ENCODE measurements at regions not wholly inside any gene's neighbourhood (a gene's known extent, or its start where the extent isn't known, plus 50 kb on each side); places are given as distances from the start of the nearest gene placed in this dataset.

DNA sequence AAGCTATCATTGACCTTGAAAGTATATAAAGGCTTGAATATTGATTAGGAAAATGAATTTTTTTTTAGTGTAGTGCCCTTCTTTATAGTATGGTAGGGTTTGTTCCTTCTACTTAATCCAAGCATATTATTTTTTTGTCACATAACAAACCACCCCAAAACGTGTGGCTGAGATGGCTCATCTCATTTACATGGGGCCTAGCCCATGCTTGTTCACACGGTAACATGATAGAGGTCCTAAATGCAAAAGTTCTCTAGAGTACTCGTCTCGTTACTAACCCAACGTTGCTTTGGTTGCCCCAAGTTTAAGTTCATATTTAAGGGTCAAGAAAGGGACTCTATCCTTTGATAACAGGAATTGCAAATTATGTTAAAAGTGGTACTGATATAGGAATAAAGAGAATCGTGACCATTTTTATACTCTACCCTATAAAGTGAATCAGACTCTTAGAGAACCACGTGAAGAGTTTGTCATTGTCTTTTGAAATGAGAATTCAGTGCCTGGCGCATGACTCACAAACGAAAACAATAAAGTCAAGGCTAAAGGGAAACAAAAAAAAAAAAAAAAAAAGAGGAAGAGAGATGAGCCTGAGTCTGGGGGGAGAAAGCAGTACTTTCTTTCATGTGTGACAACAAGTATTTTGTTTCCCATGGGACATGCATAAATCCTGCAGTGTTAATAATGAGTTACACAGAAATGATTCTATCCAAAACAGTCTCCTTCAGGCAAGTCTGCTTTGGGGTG is 402.8 kb upstream of the NWD2 start:
- no peaks in the 10 kb centered on the region for H3K4me1 ChIP-seq (ENCODE audit: control insufficient read depth in 3 of 3, insufficient read depth in 2 of 3, low read depth in 1 of 3, low read length in 2 of 3)
- H3K9me3 ChIP-seq (ENCODE audit: control insufficient read depth in 2 of 2, insufficient read depth in 1 of 2, low read depth in 1 of 2, low read length in 1 of 2) = no peaks in the 10 kb centered on the region
- H3K27me3 ChIP-seq (ENCODE audit: control insufficient read depth in 3 of 3, insufficient read depth in 3 of 3, low read length in 3 of 3) = no peaks in the 10 kb centered on the region
- no peaks in the 10 kb centered on the region for H3K36me3 ChIP-seq (ENCODE audit: control insufficient read depth in 3 of 3, insufficient read depth in 2 of 3, low read depth in 1 of 3, low read length in 3 of 3)
- DNase-seq = no peak
- no peak for FAIRE-seq
- 73 to 80% (median 79%) methylated on average over 9 of the region's 9 CpGs for WGBS, 3 donors
- no peak overlapping the region for H3K4me3 ChIP-seq (ENCODE audit: low read depth in 1 of 3, low read length in 3 of 3)
- H3K27ac ChIP-seq (ENCODE audit: low read depth in 1 of 3, low read length in 2 of 3) = no peak overlapping the region

DNA sequence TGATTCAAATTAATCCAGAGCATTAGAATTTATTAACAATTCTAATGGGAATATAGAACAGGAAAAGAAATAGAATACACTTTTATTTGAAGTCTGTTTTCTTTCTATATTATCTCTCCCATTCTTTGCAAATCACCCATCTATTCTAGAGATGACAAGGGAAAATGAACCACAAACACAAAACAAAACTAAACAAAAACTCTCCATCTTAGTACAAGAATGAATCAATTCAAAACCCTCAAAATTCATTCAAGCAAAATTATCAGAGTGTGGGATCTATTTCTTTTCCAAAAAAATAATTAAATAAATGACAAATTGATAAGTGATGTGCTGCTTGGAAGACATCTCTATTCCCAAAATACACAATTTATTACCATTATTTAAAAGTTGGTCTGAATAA is 400.1 kb upstream of the NWD2 start:
- no peak overlapping the region for H3K4me3 ChIP-seq (ENCODE audit: low read depth in 1 of 3, low read length in 3 of 3)
- no peaks in the 10 kb centered on the region for H3K9me3 ChIP-seq (ENCODE audit: control insufficient read depth in 2 of 2, insufficient read depth in 1 of 2, low read depth in 1 of 2, low read length in 1 of 2)
- FAIRE-seq (no peak), DNase-seq (no peak)
- no peaks in the 10 kb centered on the region for H3K36me3 ChIP-seq (ENCODE audit: control insufficient read depth in 3 of 3, insufficient read depth in 2 of 3, low read depth in 1 of 3, low read length in 3 of 3)
- no peaks in the 10 kb centered on the region for H3K4me1 ChIP-seq (ENCODE audit: control insufficient read depth in 3 of 3, insufficient read depth in 2 of 3, low read depth in 1 of 3, low read length in 2 of 3)
- no peaks in the 10 kb centered on the region for H3K27me3 ChIP-seq (ENCODE audit: control insufficient read depth in 3 of 3, insufficient read depth in 3 of 3, low read length in 3 of 3)
- no peak overlapping the region for H3K27ac ChIP-seq (ENCODE audit: low read depth in 1 of 3, low read length in 2 of 3)

DNA sequence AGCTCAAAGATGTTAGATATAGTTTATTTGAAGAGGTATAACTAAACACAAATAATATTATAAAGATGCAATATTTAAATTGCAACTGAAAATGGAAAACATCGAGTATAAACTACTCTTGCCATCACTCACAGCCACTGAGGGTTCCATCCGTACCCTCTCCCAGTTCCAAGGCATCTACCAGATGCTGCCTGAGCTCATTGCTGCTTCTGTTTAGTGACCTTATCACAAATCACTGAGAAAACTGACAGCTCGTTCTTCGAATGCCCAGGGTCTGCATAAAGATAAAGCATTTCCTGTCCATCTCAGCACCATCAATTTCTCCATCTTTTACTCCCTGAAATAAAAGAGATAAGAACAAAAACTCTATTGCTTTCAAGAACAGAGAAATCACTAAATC is 391.7 kb upstream of the NWD2 start:
- Histone ChIP-seq H3K9me3 (ENCODE audit: control insufficient read depth in 2 of 2, insufficient read depth in 1 of 2, low read depth in 1 of 2, low read length in 1 of 2) (no peaks in the 10 kb centered on the region), H3K36me3 (ENCODE audit: control insufficient read depth in 3 of 3, insufficient read depth in 2 of 3, low read depth in 1 of 3, low read length in 3 of 3) (no peaks in the 10 kb centered on the region), H3K4me1 (ENCODE audit: control insufficient read depth in 3 of 3, insufficient read depth in 2 of 3, low read depth in 1 of 3, low read length in 2 of 3) (no peaks in the 10 kb centered on the region), H3K4me3 (ENCODE audit: low read depth in 1 of 3, low read length in 3 of 3) (no peak overlapping the region), H3K27ac (ENCODE audit: low read depth in 1 of 3, low read length in 2 of 3) (no peak overlapping the region), H3K27me3 (ENCODE audit: control insufficient read depth in 3 of 3, insufficient read depth in 3 of 3, low read length in 3 of 3) (no peaks in the 10 kb centered on the region)
- FAIRE-seq = no peak
- 43 to 46% (median 44%) methylated on average over 4 of the region's 4 CpGs for WGBS, 3 donors
- DNase-seq = no peak

DNA sequence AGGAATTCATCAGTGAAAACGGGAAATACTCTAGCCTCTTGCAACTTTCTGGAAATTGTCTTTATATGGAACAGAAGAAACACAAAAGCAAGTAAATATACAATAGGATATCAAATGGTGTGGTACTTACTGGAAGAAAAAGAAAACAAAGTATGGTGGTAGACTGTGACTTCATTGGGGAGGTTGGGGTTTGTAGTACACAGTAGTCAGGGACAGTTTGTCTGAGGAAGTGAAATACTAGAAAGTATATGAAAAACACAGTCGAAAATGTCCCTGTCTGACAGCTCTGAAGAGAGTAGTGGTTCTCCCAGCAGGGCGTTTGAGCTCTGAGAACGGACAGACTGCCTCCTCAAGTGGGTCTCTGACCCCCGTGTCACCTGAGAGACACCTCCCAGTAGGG is 390.0 kb upstream of the NWD2 start:
- WGBS, 3 donors = 53 to 67% (median 62%) methylated on average over 5 of the region's 5 CpGs
- no peak for FAIRE-seq

DNA sequence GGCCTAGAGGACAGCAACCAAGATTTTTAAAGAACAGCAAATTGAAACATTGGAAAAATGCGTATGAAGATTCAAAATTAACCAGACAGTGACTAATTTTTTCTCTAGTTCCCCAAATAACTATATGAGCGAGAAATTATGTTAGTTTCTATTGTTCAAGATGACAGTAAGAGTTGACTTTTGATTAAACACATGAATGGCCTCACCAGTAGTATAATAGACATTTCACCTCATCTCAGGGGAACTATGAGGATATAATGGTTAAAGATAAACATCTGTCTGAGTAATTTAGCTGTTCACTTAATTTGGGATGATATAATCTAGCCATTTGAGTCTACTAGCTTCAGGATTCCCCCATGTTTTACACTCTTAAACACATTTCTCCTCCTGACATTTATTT is 380.9 kb upstream of the NWD2 start:
- FAIRE-seq = no peak
- WGBS, 3 donors = 69 to 83% (median 81%) methylated on average over 2 of the region's 2 CpGs
- Histone ChIP-seq H3K27ac (ENCODE audit: low read depth in 1 of 3, low read length in 2 of 3) (no peak overlapping the region), H3K4me1 (ENCODE audit: control insufficient read depth in 3 of 3, insufficient read depth in 2 of 3, low read depth in 1 of 3, low read length in 2 of 3) (no peaks in the 10 kb centered on the region), H3K9me3 (ENCODE audit: control insufficient read depth in 2 of 2, insufficient read depth in 1 of 2, low read depth in 1 of 2, low read length in 1 of 2) (no peaks in the 10 kb centered on the region), H3K4me3 (ENCODE audit: low read depth in 1 of 3, low read length in 3 of 3) (no peak overlapping the region), H3K27me3 (ENCODE audit: control insufficient read depth in 3 of 3, insufficient read depth in 3 of 3, low read length in 3 of 3) (no peaks in the 10 kb centered on the region), H3K36me3 (ENCODE audit: control insufficient read depth in 3 of 3, insufficient read depth in 2 of 3, low read depth in 1 of 3, low read length in 3 of 3) (no peaks in the 10 kb centered on the region)
- DNase-seq = no peak

More for the DNA sequence above, 390.0 kb upstream of the NWD2 start:
- no peaks in the 10 kb centered on the region for H3K27me3 ChIP-seq (ENCODE audit: control insufficient read depth in 3 of 3, insufficient read depth in 3 of 3, low read length in 3 of 3)
- H3K36me3 ChIP-seq (ENCODE audit: control insufficient read depth in 3 of 3, insufficient read depth in 2 of 3, low read depth in 1 of 3, low read length in 3 of 3) = no peaks in the 10 kb centered on the region
- no peaks in the 10 kb centered on the region for H3K4me1 ChIP-seq (ENCODE audit: control insufficient read depth in 3 of 3, insufficient read depth in 2 of 3, low read depth in 1 of 3, low read length in 2 of 3)
- no peaks in the 10 kb centered on the region for H3K9me3 ChIP-seq (ENCODE audit: control insufficient read depth in 2 of 2, insufficient read depth in 1 of 2, low read depth in 1 of 2, low read length in 1 of 2)
- no peak for DNase-seq
- no peak overlapping the region for H3K4me3 ChIP-seq (ENCODE audit: low read depth in 1 of 3, low read length in 3 of 3)
- H3K27ac ChIP-seq (ENCODE audit: low read depth in 1 of 3, low read length in 2 of 3) = no peak overlapping the region

DNA sequence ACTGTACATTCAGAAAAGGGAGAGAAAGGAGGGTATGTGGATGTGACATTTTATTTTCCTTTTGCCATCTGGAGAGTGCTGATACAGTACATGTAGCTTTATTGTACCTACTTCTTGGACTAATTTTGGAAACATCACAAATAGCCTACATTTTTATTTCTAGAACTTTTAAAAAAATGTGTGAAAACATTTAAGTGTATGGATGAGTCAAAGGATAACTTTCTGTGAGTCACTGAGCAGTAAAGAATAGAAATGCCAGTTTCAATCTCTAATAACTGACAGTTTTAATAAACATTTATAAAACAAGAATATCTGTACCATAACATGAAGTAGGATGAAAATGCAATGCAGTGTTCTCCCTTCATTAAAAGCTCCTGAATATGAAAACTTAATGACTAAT is 374.4 kb upstream of the NWD2 start:
- no peaks in the 10 kb centered on the region for H3K4me1 ChIP-seq (ENCODE audit: control insufficient read depth in 3 of 3, insufficient read depth in 2 of 3, low read depth in 1 of 3, low read length in 2 of 3)
- no peak overlapping the region for H3K4me3 ChIP-seq (ENCODE audit: low read depth in 1 of 3, low read length in 3 of 3)
- no peak for FAIRE-seq
- H3K27me3 ChIP-seq (ENCODE audit: control insufficient read depth in 3 of 3, insufficient read depth in 3 of 3, low read length in 3 of 3) = no peaks in the 10 kb centered on the region
- H3K9me3 ChIP-seq (ENCODE audit: control insufficient read depth in 2 of 2, insufficient read depth in 1 of 2, low read depth in 1 of 2, low read length in 1 of 2) = no peaks in the 10 kb centered on the region
- no peak overlapping the region for H3K27ac ChIP-seq (ENCODE audit: low read depth in 1 of 3, low read length in 2 of 3)
- no peaks in the 10 kb centered on the region for H3K36me3 ChIP-seq (ENCODE audit: control insufficient read depth in 3 of 3, insufficient read depth in 2 of 3, low read depth in 1 of 3, low read length in 3 of 3)
- no peak for DNase-seq

DNA sequence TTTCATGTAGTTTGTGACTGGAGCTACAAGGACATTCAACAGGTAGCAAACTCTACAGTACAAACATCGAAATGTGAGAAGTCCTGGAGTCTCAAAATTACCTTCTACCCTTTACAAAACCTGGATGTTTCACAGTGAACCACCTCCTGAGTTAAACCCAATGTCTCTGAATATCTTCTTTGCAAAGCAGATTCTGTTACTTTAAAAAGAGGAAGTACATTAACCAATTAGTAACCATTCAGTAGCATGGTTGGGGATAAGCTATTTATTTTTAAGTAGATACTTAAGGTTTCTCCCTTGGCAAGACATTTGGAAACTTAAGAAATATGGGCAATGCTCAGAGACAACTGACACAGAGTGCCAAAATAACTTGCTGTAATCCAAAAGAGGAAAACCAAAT is 371.9 kb upstream of the NWD2 start:
- no peak overlapping the region for H3K4me3 ChIP-seq (ENCODE audit: low read depth in 1 of 3, low read length in 3 of 3)
- no peaks in the 10 kb centered on the region for H3K9me3 ChIP-seq (ENCODE audit: control insufficient read depth in 2 of 2, insufficient read depth in 1 of 2, low read depth in 1 of 2, low read length in 1 of 2)
- FAIRE-seq (no peak), DNase-seq (no peak)
- no peak overlapping the region for H3K27ac ChIP-seq (ENCODE audit: low read depth in 1 of 3, low read length in 2 of 3)
- no peaks in the 10 kb centered on the region for H3K36me3 ChIP-seq (ENCODE audit: control insufficient read depth in 3 of 3, insufficient read depth in 2 of 3, low read depth in 1 of 3, low read length in 3 of 3)
- no peaks in the 10 kb centered on the region for H3K27me3 ChIP-seq (ENCODE audit: control insufficient read depth in 3 of 3, insufficient read depth in 3 of 3, low read length in 3 of 3)
- H3K4me1 ChIP-seq (ENCODE audit: control insufficient read depth in 3 of 3, insufficient read depth in 2 of 3, low read depth in 1 of 3, low read length in 2 of 3) = no peaks in the 10 kb centered on the region
- WGBS, 3 donors = 61 to 83% (median 69%) methylated on average over 1 of the region's 1 CpG

DNA sequence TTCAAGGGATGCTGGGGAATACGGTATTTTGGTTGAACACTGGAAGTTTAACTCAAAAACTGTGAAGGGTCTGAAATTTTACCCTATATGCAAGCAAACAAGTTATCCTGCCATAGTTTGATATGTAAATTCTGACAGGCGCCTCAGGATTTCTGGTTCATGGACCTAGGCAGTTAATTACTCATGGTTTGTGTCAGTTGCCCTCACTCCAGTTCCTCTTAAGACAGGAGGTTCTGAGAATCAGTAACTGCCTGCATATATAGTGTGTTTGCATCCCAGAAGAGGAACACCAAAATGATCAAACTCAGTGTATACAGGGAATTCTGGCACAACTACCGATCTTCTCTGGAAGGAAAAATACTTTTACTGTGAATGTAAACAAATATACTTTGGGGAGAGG is 360.4 kb upstream of the NWD2 start:
- FAIRE-seq (no peak), DNase-seq (no peak)
- Histone ChIP-seq H3K9me3 (ENCODE audit: control insufficient read depth in 2 of 2, insufficient read depth in 1 of 2, low read depth in 1 of 2, low read length in 1 of 2) (no peaks in the 10 kb centered on the region), H3K27ac (ENCODE audit: low read depth in 1 of 3, low read length in 2 of 3) (no peak overlapping the region), H3K4me1 (ENCODE audit: control insufficient read depth in 3 of 3, insufficient read depth in 2 of 3, low read depth in 1 of 3, low read length in 2 of 3) (no peaks in the 10 kb centered on the region), H3K4me3 (ENCODE audit: low read depth in 1 of 3, low read length in 3 of 3) (no peak overlapping the region), H3K36me3 (ENCODE audit: control insufficient read depth in 3 of 3, insufficient read depth in 2 of 3, low read depth in 1 of 3, low read length in 3 of 3) (no peaks in the 10 kb centered on the region), H3K27me3 (ENCODE audit: control insufficient read depth in 3 of 3, insufficient read depth in 3 of 3, low read length in 3 of 3) (no peaks in the 10 kb centered on the region)
- 76 to 93% (median 87%) methylated on average over 3 of the region's 3 CpGs for WGBS, 3 donors

DNA sequence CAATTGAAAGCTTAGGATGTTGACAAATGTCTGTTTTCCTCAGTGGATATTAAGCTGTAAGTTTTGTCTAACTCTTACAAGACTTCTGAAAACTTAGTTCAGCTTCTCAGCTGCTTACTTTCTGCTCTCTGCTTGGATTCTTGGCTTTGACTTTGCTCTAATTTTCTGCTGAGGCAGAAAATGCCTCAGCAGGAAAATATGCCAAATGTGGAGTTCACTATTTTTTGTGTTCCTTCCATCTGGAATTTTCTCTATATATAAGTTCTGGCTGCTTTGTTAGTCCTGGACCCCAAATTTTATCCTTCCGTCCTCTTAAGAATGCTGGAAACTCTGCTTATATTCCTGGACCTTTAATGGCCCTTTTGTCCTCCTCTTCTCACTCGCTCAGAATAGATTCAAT is 352.6 kb upstream of the NWD2 start:
- no peak overlapping the region for H3K4me3 ChIP-seq (ENCODE audit: low read depth in 1 of 3, low read length in 3 of 3)
- H3K36me3 ChIP-seq (ENCODE audit: control insufficient read depth in 3 of 3, insufficient read depth in 2 of 3, low read depth in 1 of 3, low read length in 3 of 3) = no peaks in the 10 kb centered on the region
- H3K27me3 ChIP-seq (ENCODE audit: control insufficient read depth in 3 of 3, insufficient read depth in 3 of 3, low read length in 3 of 3) = no peaks in the 10 kb centered on the region
- 68 to 88% (median 70%) methylated on average over 2 of the region's 2 CpGs for WGBS, 3 donors
- no peaks in the 10 kb centered on the region for H3K9me3 ChIP-seq (ENCODE audit: control insufficient read depth in 2 of 2, insufficient read depth in 1 of 2, low read depth in 1 of 2, low read length in 1 of 2)
- no peak overlapping the region for H3K27ac ChIP-seq (ENCODE audit: low read depth in 1 of 3, low read length in 2 of 3)
- no peaks in the 10 kb centered on the region for H3K4me1 ChIP-seq (ENCODE audit: control insufficient read depth in 3 of 3, insufficient read depth in 2 of 3, low read depth in 1 of 3, low read length in 2 of 3)
- no peak for FAIRE-seq
- no peak for DNase-seq
